Right lobe of liver (tissue), 4 donors: ENCODE measurements at regions not wholly inside any gene's neighbourhood (a gene's known extent, or its start where the extent isn't known, plus 50 kb on each side); places are given as distances from the start of the nearest gene placed in this dataset.

ENCODE experiments used
- POLR2A ChIP-seq: fragments of 450-650 bp; IDR thresholded peaks from one replicate; pipeline ENCODE4 v1.6.1; 2017; ENCODE audit warnings: antibody characterized with exemption, mild to moderate bottlenecking
- TF ChIP-seq, protein P1 (sequence below), 4 donors: fragments of 200-600 bp in 3 of 4; fragments of 450-650 bp in 1 of 4; IDR thresholded peaks; one replicate each; pipeline versions ENCODE4 v1.5.1 to v1.8.0; 2016 to 2022; ENCODE audit warnings: antibody characterized with exemption in 4 of 4, mild to moderate bottlenecking in 2 of 4
- donor health status: DM: no; HTN: no; CAD: no.
- donor health status: DM: no; HTN: no; CAD: no.
- donor health status: DM: no; HTN: yes; CAD: no.

DNA sequence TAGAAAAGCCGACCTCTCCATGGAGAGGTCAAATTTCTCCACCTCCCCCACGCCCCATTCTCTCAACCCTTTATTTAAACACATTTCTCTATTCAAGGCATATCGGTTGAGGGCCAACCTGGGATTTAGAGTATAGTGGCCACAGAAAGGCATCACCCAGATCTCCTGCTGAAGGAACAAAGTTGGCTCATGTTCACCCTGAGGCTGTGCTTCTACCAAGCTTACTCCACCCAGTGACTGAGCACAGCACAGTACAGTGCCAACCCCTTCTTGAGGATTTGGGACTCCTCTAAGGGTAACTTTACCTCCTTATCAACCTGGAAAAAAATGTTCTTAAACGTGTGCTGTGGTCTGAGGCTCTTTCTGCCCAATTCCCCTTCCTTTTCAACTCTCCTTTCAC, 94.0 kb downstream of the CMC2 start:
- TF ChIP-seq, protein P1, sequence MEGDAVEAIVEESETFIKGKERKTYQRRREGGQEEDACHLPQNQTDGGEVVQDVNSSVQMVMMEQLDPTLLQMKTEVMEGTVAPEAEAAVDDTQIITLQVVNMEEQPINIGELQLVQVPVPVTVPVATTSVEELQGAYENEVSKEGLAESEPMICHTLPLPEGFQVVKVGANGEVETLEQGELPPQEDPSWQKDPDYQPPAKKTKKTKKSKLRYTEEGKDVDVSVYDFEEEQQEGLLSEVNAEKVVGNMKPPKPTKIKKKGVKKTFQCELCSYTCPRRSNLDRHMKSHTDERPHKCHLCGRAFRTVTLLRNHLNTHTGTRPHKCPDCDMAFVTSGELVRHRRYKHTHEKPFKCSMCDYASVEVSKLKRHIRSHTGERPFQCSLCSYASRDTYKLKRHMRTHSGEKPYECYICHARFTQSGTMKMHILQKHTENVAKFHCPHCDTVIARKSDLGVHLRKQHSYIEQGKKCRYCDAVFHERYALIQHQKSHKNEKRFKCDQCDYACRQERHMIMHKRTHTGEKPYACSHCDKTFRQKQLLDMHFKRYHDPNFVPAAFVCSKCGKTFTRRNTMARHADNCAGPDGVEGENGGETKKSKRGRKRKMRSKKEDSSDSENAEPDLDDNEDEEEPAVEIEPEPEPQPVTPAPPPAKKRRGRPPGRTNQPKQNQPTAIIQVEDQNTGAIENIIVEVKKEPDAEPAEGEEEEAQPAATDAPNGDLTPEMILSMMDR (IDR thresholded peaks at IDR 0.05), result no peak
- no peak for TF ChIP-seq POLR2A
